WTC11 (cell line): ENCODE measurements at regions not wholly inside any gene's neighbourhood (a gene's known extent, or its start where the extent isn't known, plus 50 kb on each side); places are given as distances from the start of the nearest gene placed in this dataset.

Source experiments
- NFE2L1 ChIP-seq: sonication (generic); formaldehyde crosslinking; IDR thresholded peaks from 2 replicates; pipeline ENCODE4 v1.8.1; 2023; ENCODE audit warnings: missing genetic modification reagents
- ZNF232 ChIP-seq: sonication (generic); formaldehyde crosslinking; IDR thresholded peaks from 2 replicates; pipeline ENCODE4 v1.8.0; 2022; ENCODE audit warnings: mild to moderate bottlenecking, missing genetic modification reagents
- ZNF396 ChIP-seq: fragments of 250-450 bp; sonication (Bioruptor Pico); IDR thresholded peaks from 2 replicates; pipeline ENCODE4 v1.8.0; 2021; ENCODE audit warnings: mild to moderate bottlenecking, moderate library complexity, borderline replicate concordance
- TF ChIP-seq, protein P1 (sequence below): fragments of 250-450 bp; sonication (Bioruptor Pico); conservative IDR thresholded peaks from 2 replicates; pipeline ENCODE4 v1.9.0; 2021; ENCODE audit warnings: mild to moderate bottlenecking
- TF ChIP-seq, protein P2 (sequence below): sonication (generic); formaldehyde crosslinking; IDR thresholded peaks from 2 replicates; pipeline ENCODE4 v1.8.1; 2023; ENCODE audit warnings: mild to moderate bottlenecking, moderate library complexity, missing genetic modification reagents
- TF ChIP-seq, protein P3 (sequence below): sonication (generic); formaldehyde crosslinking; IDR thresholded peaks from 2 replicates; pipeline ENCODE4 v1.8.1; 2023; ENCODE audit warnings: mild to moderate bottlenecking, missing genetic modification reagents, borderline replicate concordance

DNA sequence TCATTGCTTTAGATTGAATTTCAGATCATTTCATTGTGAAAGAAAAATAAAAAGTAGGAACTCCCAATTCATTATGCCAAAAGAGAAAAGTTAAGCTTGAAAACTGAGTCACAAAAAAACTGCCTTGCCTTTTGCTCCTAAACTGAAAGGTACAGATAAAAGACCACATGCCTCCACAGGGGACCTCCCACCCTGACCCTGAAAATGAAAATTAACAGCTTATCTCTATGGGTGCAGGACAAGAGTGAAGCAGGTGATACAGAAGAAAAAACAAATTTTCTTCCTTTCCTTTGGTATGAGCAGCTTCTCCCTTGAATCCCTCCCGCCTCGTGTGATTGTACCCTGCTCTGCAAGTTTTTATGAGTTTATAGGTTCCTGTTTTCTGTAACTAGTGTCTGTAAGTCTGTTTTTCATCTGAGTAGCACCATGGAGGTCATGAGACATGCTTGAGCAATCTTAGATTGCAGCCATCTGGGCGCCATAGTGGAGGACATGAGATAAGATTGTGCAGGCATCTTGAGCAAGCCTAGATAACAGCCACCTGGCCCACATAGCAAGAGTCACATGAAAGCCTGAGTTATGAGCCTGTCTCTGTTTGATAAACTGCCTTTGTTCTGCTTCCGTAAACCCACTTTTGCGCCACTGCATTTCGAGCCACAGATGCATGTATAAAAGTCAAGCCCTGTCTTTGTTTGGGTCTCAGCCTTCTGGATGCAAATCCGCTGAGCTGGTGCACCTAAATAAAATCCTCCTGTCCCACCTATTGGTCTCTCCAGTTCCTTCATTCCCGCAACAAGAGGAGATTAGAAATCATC, 56.2 kb upstream of the DYNC1I2 start (continued):
- TF ChIP-seq, protein P1, sequence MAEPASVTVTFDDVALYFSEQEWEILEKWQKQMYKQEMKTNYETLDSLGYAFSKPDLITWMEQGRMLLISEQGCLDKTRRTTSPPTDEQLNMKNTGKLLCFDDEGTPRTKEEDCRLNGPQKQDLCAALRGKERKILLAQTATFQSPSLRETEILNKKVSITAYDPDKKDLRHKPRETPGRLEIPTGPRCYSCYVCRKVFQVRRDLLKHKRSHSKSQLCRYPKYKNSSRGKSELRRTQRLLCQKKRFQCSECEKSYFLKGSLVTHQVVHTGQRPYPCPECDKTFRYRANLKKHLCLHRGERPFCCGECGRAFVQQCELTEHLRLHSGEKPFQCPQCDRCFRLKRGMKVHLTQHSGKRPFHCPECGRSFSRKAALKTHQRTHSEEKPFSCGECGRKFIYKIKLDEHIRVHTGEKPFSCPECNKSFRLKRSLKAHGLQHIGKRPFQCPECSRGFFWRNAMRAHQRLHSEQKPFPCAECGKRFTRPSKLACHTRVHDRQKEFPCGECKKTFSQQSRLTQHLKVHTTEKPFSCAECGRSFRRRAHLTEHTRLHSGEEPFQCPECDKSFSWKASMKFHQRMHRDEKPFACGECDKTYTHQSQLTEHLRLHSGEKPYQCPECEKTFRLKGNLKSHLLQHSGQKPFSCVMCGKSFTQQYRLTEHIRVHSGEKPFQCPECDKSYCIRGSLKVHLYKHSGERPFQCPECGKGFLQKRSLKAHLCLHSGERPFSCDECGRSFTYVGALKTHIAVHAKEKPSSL, result no peak
- TF ChIP-seq NFE2L1 (no peak), ZNF232 (CRISPR knock-in tag) (no peak), ZNF396 (CRISPR knock-in tag) (no peak)
- TF ChIP-seq, protein P2, sequence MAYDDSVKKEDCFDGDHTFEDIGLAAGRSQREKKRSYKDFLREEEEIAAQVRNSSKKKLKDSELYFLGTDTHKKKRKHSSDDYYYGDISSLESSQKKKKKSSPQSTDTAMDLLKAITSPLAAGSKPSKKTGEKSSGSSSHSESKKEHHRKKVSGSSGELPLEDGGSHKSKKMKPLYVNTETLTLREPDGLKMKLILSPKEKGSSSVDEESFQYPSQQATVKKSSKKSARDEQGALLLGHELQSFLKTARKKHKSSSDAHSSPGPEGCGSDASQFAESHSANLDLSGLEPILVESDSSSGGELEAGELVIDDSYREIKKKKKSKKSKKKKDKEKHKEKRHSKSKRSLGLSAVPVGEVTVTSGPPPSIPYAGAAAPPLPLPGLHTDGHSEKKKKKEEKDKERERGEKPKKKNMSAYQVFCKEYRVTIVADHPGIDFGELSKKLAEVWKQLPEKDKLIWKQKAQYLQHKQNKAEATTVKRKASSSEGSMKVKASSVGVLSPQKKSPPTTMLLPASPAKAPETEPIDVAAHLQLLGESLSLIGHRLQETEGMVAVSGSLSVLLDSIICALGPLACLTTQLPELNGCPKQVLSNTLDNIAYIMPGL (CRISPR knock-in tag), result no peak
- TF ChIP-seq, protein P3, sequence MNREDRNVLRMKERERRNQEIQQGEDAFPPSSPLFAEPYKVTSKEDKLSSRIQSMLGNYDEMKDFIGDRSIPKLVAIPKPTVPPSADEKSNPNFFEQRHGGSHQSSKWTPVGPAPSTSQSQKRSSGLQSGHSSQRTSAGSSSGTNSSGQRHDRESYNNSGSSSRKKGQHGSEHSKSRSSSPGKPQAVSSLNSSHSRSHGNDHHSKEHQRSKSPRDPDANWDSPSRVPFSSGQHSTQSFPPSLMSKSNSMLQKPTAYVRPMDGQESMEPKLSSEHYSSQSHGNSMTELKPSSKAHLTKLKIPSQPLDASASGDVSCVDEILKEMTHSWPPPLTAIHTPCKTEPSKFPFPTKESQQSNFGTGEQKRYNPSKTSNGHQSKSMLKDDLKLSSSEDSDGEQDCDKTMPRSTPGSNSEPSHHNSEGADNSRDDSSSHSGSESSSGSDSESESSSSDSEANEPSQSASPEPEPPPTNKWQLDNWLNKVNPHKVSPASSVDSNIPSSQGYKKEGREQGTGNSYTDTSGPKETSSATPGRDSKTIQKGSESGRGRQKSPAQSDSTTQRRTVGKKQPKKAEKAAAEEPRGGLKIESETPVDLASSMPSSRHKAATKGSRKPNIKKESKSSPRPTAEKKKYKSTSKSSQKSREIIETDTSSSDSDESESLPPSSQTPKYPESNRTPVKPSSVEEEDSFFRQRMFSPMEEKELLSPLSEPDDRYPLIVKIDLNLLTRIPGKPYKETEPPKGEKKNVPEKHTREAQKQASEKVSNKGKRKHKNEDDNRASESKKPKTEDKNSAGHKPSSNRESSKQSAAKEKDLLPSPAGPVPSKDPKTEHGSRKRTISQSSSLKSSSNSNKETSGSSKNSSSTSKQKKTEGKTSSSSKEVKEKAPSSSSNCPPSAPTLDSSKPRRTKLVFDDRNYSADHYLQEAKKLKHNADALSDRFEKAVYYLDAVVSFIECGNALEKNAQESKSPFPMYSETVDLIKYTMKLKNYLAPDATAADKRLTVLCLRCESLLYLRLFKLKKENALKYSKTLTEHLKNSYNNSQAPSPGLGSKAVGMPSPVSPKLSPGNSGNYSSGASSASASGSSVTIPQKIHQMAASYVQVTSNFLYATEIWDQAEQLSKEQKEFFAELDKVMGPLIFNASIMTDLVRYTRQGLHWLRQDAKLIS (CRISPR knock-in tag), result no peak
